SK-N-SH (cell line): ENCODE measurements at regions not wholly inside any gene's neighbourhood (a gene's known extent, or its start where the extent isn't known, plus 50 kb on each side); places are given as distances from the start of the nearest gene placed in this dataset.

Experiments
- CTCF ChIA-PET: fragments of 300-600, 350-600 bp; formaldehyde crosslinking; extraction: SDS; loops from one replicate; lab custom pipeline; 2021; lab: Yijun Ruan, JAX
- POLR2A ChIA-PET: fragments of 350-600 bp; sonication (Branson Sonifier 250); formaldehyde crosslinking; extraction: SDS; loops from one replicate; lab custom pipeline; 2020; ENCODE audit warnings: antibody characterized with exemption, inconsistent platforms; lab: Yijun Ruan, JAX
- DNase-seq: peaks from one replicate; pipeline ENCODE4 v3.0.0; 2012
- H2AFZ ChIP-seq: fragments of 200-600 bp; sonication (generic); 2 replicates; pipeline ENCODE4 v1.8.1; 2016; ENCODE audit warnings: antibody characterized with exemption, mild to moderate bottlenecking, low read depth
- H3F3A ChIP-seq: fragments of 200-600 bp; sonication (generic); replicated peaks from 2 replicates; pipeline ENCODE3; 2016; ENCODE audit warnings: antibody characterized with exemption, mild to moderate bottlenecking; ENCODE audit not compliant: insufficient read depth
- H3K27ac ChIP-seq, 2 experiments: fragments of 200-500 bp in 1 of 2; fragments of 200-600 bp in 1 of 2; sonication (Bioruptor generic) in 1 of 2; sonication (generic), shearing (Covaris generic) in 1 of 2; 2 replicates each; pipeline versions ENCODE4 v1.5.1 to v1.6.1; 2014 to 2016; ENCODE audit warnings: low read depth in 2 of 2, inconsistent platforms in 1 of 2, low read length in 1 of 2, mild to moderate bottlenecking in 1 of 2, mixed read lengths in 1 of 2
- H3K27me3 ChIP-seq: fragments of 200-600 bp; sonication (generic), shearing (Covaris generic); 2 replicates; pipeline ENCODE4 v1.6.1; 2016; ENCODE audit warnings: mixed run types; ENCODE audit not compliant: insufficient read depth
- H3K36me3 ChIP-seq, 2 experiments: fragments of 200-500 bp in 1 of 2; fragments of 200-600 bp in 1 of 2; sonication (Bioruptor generic) in 1 of 2; sonication (generic) in 1 of 2; replicated peaks in 1 of 2; 2 replicates each; pipeline versions ENCODE3 to v1.5.1; 2014 to 2016; ENCODE audit warnings: low read length in 1 of 2, mild to moderate bottlenecking in 1 of 2; ENCODE audit not compliant: insufficient read depth in 2 of 2, control insufficient read depth in 1 of 2
- H3K4me1 ChIP-seq, 2 experiments: fragments of 200-500 bp in 1 of 2; fragments of 200-600 bp in 1 of 2; sonication (Bioruptor generic) in 1 of 2; sonication (generic), shearing (Covaris generic) in 1 of 2; 2 replicates each; pipeline versions ENCODE4 v1.5.1 to v1.6.1; 2014 to 2016; ENCODE audit warnings: low read depth in 1 of 2, low read length in 1 of 2, mixed run types in 1 of 2; ENCODE audit not compliant: insufficient read depth in 2 of 2, control insufficient read depth in 1 of 2
- H3K4me2 ChIP-seq: fragments of 200-600 bp; sonication (generic), shearing (Covaris generic); 2 replicates; pipeline ENCODE4 v1.6.1; 2017; ENCODE audit warnings: mixed run types
- H3K4me3 ChIP-seq, 2 experiments: fragments of 200-500 bp in 1 of 2; fragments of 200-600 bp in 1 of 2; sonication (Bioruptor generic) in 1 of 2; sonication (generic), shearing (Covaris generic) in 1 of 2; 2 replicates each; pipeline versions ENCODE4 v1.5.1 to v1.8.1; 2014 to 2016; ENCODE audit warnings: low read depth in 2 of 2, inconsistent platforms in 1 of 2, low read length in 1 of 2, mild to moderate bottlenecking in 1 of 2, mixed read lengths in 1 of 2, moderate library complexity in 1 of 2
- H3K79me2 ChIP-seq: fragments of 200-600 bp; sonication (generic); 2 replicates; pipeline ENCODE4 v1.8.1; 2017; ENCODE audit warnings: mild to moderate bottlenecking; ENCODE audit not compliant: insufficient read depth
- H3K9ac ChIP-seq: fragments of 200-600 bp; sonication (generic); 2 replicates; pipeline ENCODE4 v1.6.1; 2017; ENCODE audit warnings: mixed run types
- H3K9me2 ChIP-seq: fragments of 200-600 bp; sonication (generic); 2 replicates; pipeline ENCODE4 v1.6.1; 2017; ENCODE audit warnings: mixed run types
- H3K9me3 ChIP-seq: fragments of 200-600 bp; sonication (generic); 2 replicates; pipeline ENCODE4 v1.6.1; 2017; ENCODE audit warnings: mixed run types, mild to moderate bottlenecking, moderate library complexity
- H4K20me1 ChIP-seq: fragments of 200-600 bp; sonication (generic); 2 replicates; pipeline ENCODE4 v1.6.1; 2017; ENCODE audit warnings: mild to moderate bottlenecking, mixed run types; ENCODE audit not compliant: insufficient read depth
- CTCF ChIP-seq: fragments of 200-600 bp; sonication (generic); IDR thresholded peaks from 2 replicates; pipeline ENCODE4 v1.6.1; 2017; ENCODE audit warnings: antibody characterized with exemption, mild to moderate bottlenecking, moderate library complexity
- EP300 ChIP-seq, 2 experiments: IDR thresholded peaks; 2 replicates each; pipeline versions ENCODE4 v1.4.0 to v1.6.1; 2012; ENCODE audit warnings: borderline replicate concordance in 1 of 2, low read depth in 1 of 2, low read length in 1 of 2
- EZH2phosphoT487 ChIP-seq: fragments of 200-600 bp; sonication (generic); IDR thresholded peaks from 2 replicates; pipeline ENCODE4 v1.6.1; 2017; ENCODE audit warnings: low read depth, mixed run types, mild to moderate bottlenecking, antibody characterized with exemption, moderate library complexity, borderline replicate concordance
- FOXJ3 ChIP-seq: sonication (generic); formaldehyde crosslinking; IDR thresholded peaks from 2 replicates; pipeline ENCODE4 v1.5.1; 2020; ENCODE audit warnings: mild to moderate bottlenecking, missing genetic modification reagents
- FOXM1 ChIP-seq: IDR thresholded peaks from 2 replicates; pipeline ENCODE4 v1.4.0; 2012; ENCODE audit warnings: low read depth, mild to moderate bottlenecking
- GABPA ChIP-seq: IDR thresholded peaks from 2 replicates; pipeline ENCODE4 v1.4.0; 2012; ENCODE audit warnings: low read depth, mild to moderate bottlenecking
- JUND ChIP-seq: IDR thresholded peaks from 2 replicates; pipeline ENCODE4 v1.4.0; 2012
- MAX ChIP-seq: IDR thresholded peaks from 2 replicates; pipeline ENCODE4 v1.4.0; 2012; ENCODE audit warnings: low read depth
- MEF2A ChIP-seq: IDR thresholded peaks from 2 replicates; pipeline ENCODE4 v1.4.0; 2012; ENCODE audit warnings: low read depth, borderline replicate concordance
- NFIC ChIP-seq: IDR thresholded peaks from 2 replicates; pipeline ENCODE4 v1.4.0; 2012; ENCODE audit warnings: borderline replicate concordance
- RAD21 ChIP-seq: IDR thresholded peaks from 2 replicates; pipeline ENCODE4 v1.6.1; 2012; ENCODE audit warnings: mild to moderate bottlenecking, low read length
- RCOR1 ChIP-seq: fragments of 150-350 bp; IDR thresholded peaks from 2 replicates; pipeline ENCODE4 v1.6.1; 2017; ENCODE audit warnings: antibody characterized with exemption, low read length
- RFX5 ChIP-seq: IDR thresholded peaks from 2 replicates; pipeline ENCODE4 v1.6.1; 2012; ENCODE audit warnings: mild to moderate bottlenecking, improper control_type of control experiment, low read length
- TEAD4 ChIP-seq: IDR thresholded peaks from 2 replicates; pipeline ENCODE4 v1.4.0; 2012; ENCODE audit warnings: mild to moderate bottlenecking, borderline replicate concordance; ENCODE audit not compliant: insufficient read depth
- YY1 ChIP-seq: IDR thresholded peaks from 2 replicates; pipeline ENCODE4 v1.4.0; 2012; ENCODE audit warnings: low read depth, mild to moderate bottlenecking
- ZBTB33 ChIP-seq: IDR thresholded peaks from 2 replicates; pipeline ENCODE4 v1.4.0; 2012; ENCODE audit warnings: low read depth, borderline replicate concordance
- WGBS: methylation state at CpG from one replicate; pipeline ENCODE4 v1.1.6; 2017; ENCODE audit warnings: low lambda C conversion rate; 5-methylcytosine and 5-hydroxymethylcytosine counted together
- TF ChIP-seq, protein P1 (sequence below): fragments of 150-350 bp; IDR thresholded peaks from 2 replicates; pipeline ENCODE4 v1.6.1; 2017; ENCODE audit warnings: antibody characterized with exemption, low read length, low read depth, borderline replicate concordance
- TF ChIP-seq, protein P2 (sequence below): IDR thresholded peaks from 2 replicates; pipeline ENCODE4 v1.6.1; 2012; ENCODE audit warnings: mild to moderate bottlenecking, low read depth, low read length, moderate library complexity

GRCh38 chr4:134636338-134637051 lies 434.9 kb upstream of the PABPC4L start:
- no peak overlapping the region for H3K27ac ChIP-seq
- no peaks in the 10 kb centered on the region for H3K36me3 ChIP-seq
- H2AFZ ChIP-seq: no peak overlapping the region
- H3K9ac ChIP-seq: no peak overlapping the region
- H3K27me3 ChIP-seq: no peaks in the 10 kb centered on the region
- H3K9me2 ChIP-seq: no peaks in the 10 kb centered on the region
- H3K9me3 ChIP-seq: no peaks in the 10 kb centered on the region
- TF ChIP-seq RAD21 (no peak), FOXM1 (no peak), TEAD4 (no peak), EP300 (IDR thresholded peaks at IDR 0.05; ENCODE audit: borderline replicate concordance in 1 of 2, low read depth in 1 of 2, low read length in 1 of 2) (no peak), GABPA (no peak)
- TF ChIP-seq, protein P1, sequence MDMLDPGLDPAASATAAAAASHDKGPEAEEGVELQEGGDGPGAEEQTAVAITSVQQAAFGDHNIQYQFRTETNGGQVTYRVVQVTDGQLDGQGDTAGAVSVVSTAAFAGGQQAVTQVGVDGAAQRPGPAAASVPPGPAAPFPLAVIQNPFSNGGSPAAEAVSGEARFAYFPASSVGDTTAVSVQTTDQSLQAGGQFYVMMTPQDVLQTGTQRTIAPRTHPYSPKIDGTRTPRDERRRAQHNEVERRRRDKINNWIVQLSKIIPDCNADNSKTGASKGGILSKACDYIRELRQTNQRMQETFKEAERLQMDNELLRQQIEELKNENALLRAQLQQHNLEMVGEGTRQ: no peak
- H3K79me2 ChIP-seq: no peaks in the 10 kb centered on the region
- POLR2A ChIA-PET: no interaction called here
- H3K4me3 ChIP-seq: no peak overlapping the region
- WGBS: 42% methylated on average over 7 of the region's 7 CpGs
- no peak for DNase-seq
- H3K4me1 ChIP-seq: no peaks in the 10 kb centered on the region; a peak in 1 of 4 replicates
- no peak overlapping the region for H3K4me2 ChIP-seq
- no peaks in the 10 kb centered on the region for H3F3A ChIP-seq
- H4K20me1 ChIP-seq: no peaks in the 10 kb centered on the region
- CTCF ChIA-PET: no interaction called here

DNA sequence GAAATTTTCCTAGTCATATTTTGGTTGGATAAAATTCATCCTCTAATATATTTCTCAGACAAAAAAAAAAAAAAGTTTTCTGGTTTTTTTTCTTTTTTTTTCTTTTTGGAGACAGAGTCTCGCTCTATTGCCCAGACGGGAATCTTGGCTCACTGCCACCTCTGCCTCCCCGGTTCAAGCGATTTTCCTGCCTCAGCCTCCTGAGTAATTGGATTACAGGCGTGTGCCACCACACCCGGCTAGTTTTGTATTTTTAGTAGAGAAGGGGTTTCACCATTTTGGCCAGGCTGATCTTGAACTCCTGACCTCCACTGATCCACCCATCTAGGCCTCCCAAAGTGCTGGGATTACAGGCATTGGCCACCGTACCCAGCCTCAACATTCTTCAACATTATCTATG lies 432.7 kb upstream of the PABPC4L start:
- Histone ChIP-seq H3K9me3 (no peaks in the 10 kb centered on the region), H3K4me1 (no peaks in the 10 kb centered on the region; a peak in 1 of 4 replicates), H3K79me2 (no peaks in the 10 kb centered on the region), H2AFZ (no peak overlapping the region), H3K4me2 (no peak overlapping the region), H3F3A (no peaks in the 10 kb centered on the region), H3K9ac (no peak overlapping the region), H3K27me3 (no peaks in the 10 kb centered on the region), H3K27ac (no peak overlapping the region), H4K20me1 (no peaks in the 10 kb centered on the region), H3K4me3 (no peak overlapping the region), H3K36me3 (no peaks in the 10 kb centered on the region), H3K9me2 (no peaks in the 10 kb centered on the region)
- ChIA-PET CTCF (no interaction called here), POLR2A (no interaction called here)
- 17% methylated on average over 7 of the region's 7 CpGs for WGBS
- no peak for DNase-seq
- TF ChIP-seq GABPA: no peak
- TF ChIP-seq MEF2A: no peak
- no peak for TF ChIP-seq CTCF
- TF ChIP-seq YY1: no peak
- no peak for TF ChIP-seq EP300 (IDR thresholded peaks at IDR 0.05; ENCODE audit: borderline replicate concordance in 1 of 2, low read depth in 1 of 2, low read length in 1 of 2)
- TF ChIP-seq MAX: no peak
- TF ChIP-seq ZBTB33: no peak
- no peak for TF ChIP-seq JUND
- no peak for TF ChIP-seq FOXJ3 (CRISPR knock-in tag)
- TF ChIP-seq RCOR1: no peak
- TF ChIP-seq EZH2phosphoT487: no peak
- TF ChIP-seq RFX5: no peak
- no peak for TF ChIP-seq NFIC
- TF ChIP-seq RAD21: no peak
- TF ChIP-seq, protein P2, sequence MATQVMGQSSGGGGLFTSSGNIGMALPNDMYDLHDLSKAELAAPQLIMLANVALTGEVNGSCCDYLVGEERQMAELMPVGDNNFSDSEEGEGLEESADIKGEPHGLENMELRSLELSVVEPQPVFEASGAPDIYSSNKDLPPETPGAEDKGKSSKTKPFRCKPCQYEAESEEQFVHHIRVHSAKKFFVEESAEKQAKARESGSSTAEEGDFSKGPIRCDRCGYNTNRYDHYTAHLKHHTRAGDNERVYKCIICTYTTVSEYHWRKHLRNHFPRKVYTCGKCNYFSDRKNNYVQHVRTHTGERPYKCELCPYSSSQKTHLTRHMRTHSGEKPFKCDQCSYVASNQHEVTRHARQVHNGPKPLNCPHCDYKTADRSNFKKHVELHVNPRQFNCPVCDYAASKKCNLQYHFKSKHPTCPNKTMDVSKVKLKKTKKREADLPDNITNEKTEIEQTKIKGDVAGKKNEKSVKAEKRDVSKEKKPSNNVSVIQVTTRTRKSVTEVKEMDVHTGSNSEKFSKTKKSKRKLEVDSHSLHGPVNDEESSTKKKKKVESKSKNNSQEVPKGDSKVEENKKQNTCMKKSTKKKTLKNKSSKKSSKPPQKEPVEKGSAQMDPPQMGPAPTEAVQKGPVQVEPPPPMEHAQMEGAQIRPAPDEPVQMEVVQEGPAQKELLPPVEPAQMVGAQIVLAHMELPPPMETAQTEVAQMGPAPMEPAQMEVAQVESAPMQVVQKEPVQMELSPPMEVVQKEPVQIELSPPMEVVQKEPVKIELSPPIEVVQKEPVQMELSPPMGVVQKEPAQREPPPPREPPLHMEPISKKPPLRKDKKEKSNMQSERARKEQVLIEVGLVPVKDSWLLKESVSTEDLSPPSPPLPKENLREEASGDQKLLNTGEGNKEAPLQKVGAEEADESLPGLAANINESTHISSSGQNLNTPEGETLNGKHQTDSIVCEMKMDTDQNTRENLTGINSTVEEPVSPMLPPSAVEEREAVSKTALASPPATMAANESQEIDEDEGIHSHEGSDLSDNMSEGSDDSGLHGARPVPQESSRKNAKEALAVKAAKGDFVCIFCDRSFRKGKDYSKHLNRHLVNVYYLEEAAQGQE: no peak
